ENCODE measurements at regions not wholly inside any gene's neighbourhood (a gene's known extent, or its start where the extent isn't known, plus 50 kb on each side); places are given as distances from the start of the nearest gene placed in this dataset.

GRCh38 chr4:187021436-187022205, 298.0 kb upstream of the FAT1 start:
- H3K36me3 ChIP-seq (ENCODE audit: control insufficient read depth in 4 of 4, insufficient read depth in 4 of 4, low read length in 4 of 4), result no peaks in the 10 kb centered on the region
- DNase-seq (no peak), ATAC-seq (ENCODE audit: insufficient read depth, low FRiP score) (no peak)
- H3K4me1 ChIP-seq (ENCODE audit: control insufficient read depth in 5 of 5, insufficient read depth in 5 of 5, low read length in 5 of 5), result no peaks in the 10 kb centered on the region
- no peaks in the 10 kb centered on the region for H3K27me3 ChIP-seq (ENCODE audit: control insufficient read depth in 3 of 3, insufficient read depth in 3 of 3, low read length in 2 of 3)
- H3K9me3 ChIP-seq (ENCODE audit: control insufficient read depth in 4 of 4, insufficient read depth in 3 of 4, low read length in 3 of 4), result peaks cover 0 to 3% (median 0%) of the 10 kb centered on the region in 4 donors
- no peak overlapping the region for H3K9ac ChIP-seq (ENCODE audit: insufficient read depth in 1 of 2, low read length in 2 of 2)
- no peak overlapping the region for H3K4me3 ChIP-seq
- 85 to 89% methylated on average over 6 of the region's 6 CpGs for whole genome bisulfite sequencing, 2 donors
- TF ChIP-seq, protein P1, sequence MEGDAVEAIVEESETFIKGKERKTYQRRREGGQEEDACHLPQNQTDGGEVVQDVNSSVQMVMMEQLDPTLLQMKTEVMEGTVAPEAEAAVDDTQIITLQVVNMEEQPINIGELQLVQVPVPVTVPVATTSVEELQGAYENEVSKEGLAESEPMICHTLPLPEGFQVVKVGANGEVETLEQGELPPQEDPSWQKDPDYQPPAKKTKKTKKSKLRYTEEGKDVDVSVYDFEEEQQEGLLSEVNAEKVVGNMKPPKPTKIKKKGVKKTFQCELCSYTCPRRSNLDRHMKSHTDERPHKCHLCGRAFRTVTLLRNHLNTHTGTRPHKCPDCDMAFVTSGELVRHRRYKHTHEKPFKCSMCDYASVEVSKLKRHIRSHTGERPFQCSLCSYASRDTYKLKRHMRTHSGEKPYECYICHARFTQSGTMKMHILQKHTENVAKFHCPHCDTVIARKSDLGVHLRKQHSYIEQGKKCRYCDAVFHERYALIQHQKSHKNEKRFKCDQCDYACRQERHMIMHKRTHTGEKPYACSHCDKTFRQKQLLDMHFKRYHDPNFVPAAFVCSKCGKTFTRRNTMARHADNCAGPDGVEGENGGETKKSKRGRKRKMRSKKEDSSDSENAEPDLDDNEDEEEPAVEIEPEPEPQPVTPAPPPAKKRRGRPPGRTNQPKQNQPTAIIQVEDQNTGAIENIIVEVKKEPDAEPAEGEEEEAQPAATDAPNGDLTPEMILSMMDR (IDR thresholded peaks at IDR 0.05; ENCODE audit: control extremely low read depth, extremely low read depth), result no peak
- H3K27ac ChIP-seq (ENCODE audit: low read depth in 1 of 2, low read length in 1 of 2), result no peak overlapping the region

DNA sequence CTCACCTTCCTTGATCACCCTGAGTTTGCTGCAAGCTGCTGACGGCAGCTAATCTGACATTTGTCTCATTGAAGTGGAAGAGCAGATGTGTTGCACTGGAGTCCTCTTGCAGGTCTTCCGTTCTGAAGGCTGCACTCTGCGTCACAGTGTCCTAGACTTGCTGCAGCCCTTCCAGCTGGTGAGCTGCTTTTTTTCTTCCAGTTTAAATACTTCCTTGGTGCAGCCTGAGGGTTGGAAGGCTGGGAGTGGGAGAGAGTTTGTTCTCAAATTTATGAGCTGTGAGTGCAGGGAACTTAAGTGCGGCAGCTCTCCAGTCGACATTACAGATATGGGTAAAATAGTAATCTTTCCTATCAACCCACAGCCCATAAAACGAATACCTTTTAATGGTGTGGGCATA, 303.6 kb upstream of the FAT1 start:
- Histone ChIP-seq H3K27ac (ENCODE audit: low read depth in 1 of 2, low read length in 1 of 2) (no peak overlapping the region), H3K9me3 (ENCODE audit: control insufficient read depth in 4 of 4, insufficient read depth in 3 of 4, low read length in 3 of 4) (peaks cover 0 to 4% (median 0%) of the 10 kb centered on the region in 4 donors), H3K36me3 (ENCODE audit: control insufficient read depth in 4 of 4, insufficient read depth in 4 of 4, low read length in 4 of 4) (no peaks in the 10 kb centered on the region), H3K9ac (ENCODE audit: insufficient read depth in 1 of 2, low read length in 2 of 2) (peak overlapping the region in 1 of 2 donors; percentile 14), H3K27me3 (ENCODE audit: control insufficient read depth in 3 of 3, insufficient read depth in 3 of 3, low read length in 2 of 3) (no peaks in the 10 kb centered on the region), H3K4me3 (no peak overlapping the region), H3K4me1 (ENCODE audit: control insufficient read depth in 5 of 5, insufficient read depth in 5 of 5, low read length in 5 of 5) (peaks cover 0 to 13% (median 0%) of the 10 kb centered on the region in 5 donors)
- ATAC-seq (ENCODE audit: insufficient read depth, low FRiP score) (no peak), DNase-seq (peak; percentile 47 to 75 (median 61))
- 43 to 62% methylated on average over 6 of the region's 6 CpGs for WGBS, 2 donors
- TF ChIP-seq, protein P1 (IDR thresholded peaks at IDR 0.05; ENCODE audit: control extremely low read depth, extremely low read depth), result no peak

DNA sequence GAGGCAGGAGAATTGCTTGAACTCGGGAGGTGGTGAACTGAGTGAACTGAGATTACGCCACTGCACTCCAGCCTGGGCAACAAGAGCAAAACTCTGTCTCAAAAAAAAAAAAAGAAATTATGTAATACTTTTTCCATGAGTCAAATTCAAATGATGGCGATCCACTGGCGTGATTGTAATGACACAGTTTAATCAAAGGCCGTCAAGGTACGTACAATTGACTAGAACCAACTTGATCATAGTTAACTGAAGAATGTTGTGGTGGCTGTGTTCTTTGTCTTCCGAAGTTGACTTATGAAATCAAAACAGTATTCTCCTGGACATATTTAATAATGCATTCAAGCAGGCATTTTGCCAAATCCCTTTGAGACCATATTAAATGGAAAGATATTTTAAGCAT, 318.6 kb upstream of the FAT1 start:
- H3K27ac ChIP-seq (ENCODE audit: low read depth in 1 of 2, low read length in 1 of 2), result no peak overlapping the region
- no peaks in the 10 kb centered on the region for H3K4me1 ChIP-seq (ENCODE audit: control insufficient read depth in 5 of 5, insufficient read depth in 5 of 5, low read length in 5 of 5)
- H3K27me3 ChIP-seq (ENCODE audit: control insufficient read depth in 3 of 3, insufficient read depth in 3 of 3, low read length in 2 of 3), result no peaks in the 10 kb centered on the region
- H3K4me3 ChIP-seq, result no peak overlapping the region
- DNase-seq (no peak), ATAC-seq (ENCODE audit: insufficient read depth, low FRiP score) (no peak)
- TF ChIP-seq, protein P1 (IDR thresholded peaks at IDR 0.05; ENCODE audit: control extremely low read depth, extremely low read depth), result no peak
- WGBS, 2 donors, result 86 to 93% methylated on average over 7 of the region's 7 CpGs
- no peaks in the 10 kb centered on the region for H3K9me3 ChIP-seq (ENCODE audit: control insufficient read depth in 4 of 4, insufficient read depth in 3 of 4, low read length in 3 of 4)
- H3K9ac ChIP-seq (ENCODE audit: insufficient read depth in 1 of 2, low read length in 2 of 2), result no peak overlapping the region
- no peaks in the 10 kb centered on the region for H3K36me3 ChIP-seq (ENCODE audit: control insufficient read depth in 4 of 4, insufficient read depth in 4 of 4, low read length in 4 of 4)
